HEK293T (cell line): ENCODE measurements at regions not wholly inside any gene's neighbourhood (a gene's known extent, or its start where the extent isn't known, plus 50 kb on each side); places are given as distances from the start of the nearest gene placed in this dataset.

Experiments
- CTCF ChIA-PET: fragments of 350-600 bp; formaldehyde crosslinking; extraction: SDS; loops from one replicate; lab custom pipeline; 2021; ENCODE audit warnings: antibody characterized with exemption, inconsistent platforms; lab: Yijun Ruan, JAX
- POLR2A ChIA-PET: fragments of 350-600 bp; formaldehyde crosslinking; extraction: SDS; loops from one replicate; lab custom pipeline; 2020; ENCODE audit warnings: antibody characterized with exemption, inconsistent platforms; lab: Yijun Ruan, JAX
- DNase-seq: peaks from one replicate; pipeline ENCODE4 v3.0.0; 2012; ENCODE audit warnings: mixed read lengths; ENCODE audit errors: extremely low spot score
- ARNT ChIP-seq: fragments of 450-650 bp; IDR thresholded peaks from 2 replicates; pipeline ENCODE4 v1.6.1; 2017; ENCODE audit warnings: mild to moderate bottlenecking
- BHLHE40 ChIP-seq: fragments of 450-650 bp; IDR thresholded peaks from 2 replicates; pipeline ENCODE4 v1.6.1; 2016; ENCODE audit warnings: mild to moderate bottlenecking, moderate library complexity, borderline replicate concordance
- CTBP1 ChIP-seq: fragments of 450-650 bp; IDR thresholded peaks from 2 replicates; pipeline ENCODE4 v1.6.1; 2016; ENCODE audit warnings: borderline replicate concordance
- ELF4 ChIP-seq: fragments of 450-650 bp; IDR thresholded peaks from 2 replicates; pipeline ENCODE4 v1.6.1; 2017; ENCODE audit warnings: antibody characterized with exemption
- FOXA1 ChIP-seq: fragments of 450-650 bp; IDR thresholded peaks from 2 replicates; pipeline ENCODE4 v1.6.1; 2016; ENCODE audit warnings: mild to moderate bottlenecking
- FOXK2 ChIP-seq: fragments of 450-650 bp; IDR thresholded peaks from 2 replicates; pipeline ENCODE4 v1.6.1; 2016; ENCODE audit warnings: mild to moderate bottlenecking
- FOXM1 ChIP-seq: fragments of 450-650 bp; IDR thresholded peaks from 2 replicates; pipeline ENCODE4 v1.6.1; 2017; ENCODE audit warnings: mild to moderate bottlenecking, borderline replicate concordance
- HDGF ChIP-seq: fragments of 450-650 bp; IDR thresholded peaks from 2 replicates; pipeline ENCODE4 v1.6.1; 2017; ENCODE audit warnings: antibody characterized with exemption, borderline replicate concordance
- L3MBTL2 ChIP-seq: fragments of 450-650 bp; conservative IDR thresholded peaks from 2 replicates; pipeline ENCODE4 v1.6.1; 2016; ENCODE audit warnings: mild to moderate bottlenecking
- LEF1 ChIP-seq: fragments of 450-650 bp; IDR thresholded peaks from 2 replicates; pipeline ENCODE4 v1.6.1; 2017; ENCODE audit warnings: mild to moderate bottlenecking, borderline replicate concordance
- NFRKB ChIP-seq: fragments of 450-650 bp; IDR thresholded peaks from 2 replicates; pipeline ENCODE4 v1.6.1; 2016; ENCODE audit warnings: mild to moderate bottlenecking, moderate library complexity
- SP1 ChIP-seq: fragments of 450-650 bp; IDR thresholded peaks from 2 replicates; pipeline ENCODE4 v1.6.1; 2017
- SUZ12 ChIP-seq: fragments of 450-650 bp; IDR thresholded peaks from 2 replicates; pipeline ENCODE4 v1.6.1; 2016; ENCODE audit warnings: mild to moderate bottlenecking
- TARDBP ChIP-seq: fragments of 450-650 bp; IDR thresholded peaks from 2 replicates; pipeline ENCODE4 v1.6.1; 2016
- ZNF384 ChIP-seq: fragments of 450-650 bp; IDR thresholded peaks from 2 replicates; pipeline ENCODE4 v1.6.1; 2016
- TF ChIP-seq, protein P1 (sequence below): fragments of 450-650 bp; IDR thresholded peaks from 2 replicates; pipeline ENCODE4 v1.6.1; 2016

DNA sequence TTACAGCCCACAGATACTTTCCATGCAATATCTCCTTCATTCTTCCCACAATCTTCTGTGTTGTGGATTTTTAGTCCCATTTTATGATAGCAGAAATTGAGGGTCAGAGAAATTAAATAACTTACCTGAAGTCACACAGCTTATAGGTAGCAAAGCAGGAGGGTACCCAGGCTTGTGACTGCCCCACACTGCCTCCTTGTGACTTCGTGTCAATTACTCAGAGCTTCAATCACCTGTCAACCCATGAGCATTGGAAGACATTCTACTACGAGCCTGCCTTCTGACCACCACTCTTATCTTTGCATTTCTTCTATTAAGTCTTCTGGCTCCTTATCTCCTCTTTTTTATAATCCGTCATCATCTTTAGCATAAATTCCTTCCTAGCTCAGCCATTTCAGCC, 71.6 kb upstream of the NRSN1 start:
- ChIA-PET CTCF (interaction anchor here (0.7 kb wide), 1 partner anchor 43 kb away, joined by 3 read pairs; no protein-coding TSS in a partner anchor), POLR2A (no interaction called here)
- no peak for DNase-seq
- TF ChIP-seq SP1 (no peak), SUZ12 (no peak), L3MBTL2 (no peak), NFRKB (no peak), FOXA1 (no peak), ELF4 (no peak), HDGF (no peak), LEF1 (no peak), CTBP1 (no peak), TARDBP (no peak), FOXM1 (no peak), ZNF384 (no peak), ARNT (no peak), BHLHE40 (no peak)
- TF ChIP-seq, protein P1, sequence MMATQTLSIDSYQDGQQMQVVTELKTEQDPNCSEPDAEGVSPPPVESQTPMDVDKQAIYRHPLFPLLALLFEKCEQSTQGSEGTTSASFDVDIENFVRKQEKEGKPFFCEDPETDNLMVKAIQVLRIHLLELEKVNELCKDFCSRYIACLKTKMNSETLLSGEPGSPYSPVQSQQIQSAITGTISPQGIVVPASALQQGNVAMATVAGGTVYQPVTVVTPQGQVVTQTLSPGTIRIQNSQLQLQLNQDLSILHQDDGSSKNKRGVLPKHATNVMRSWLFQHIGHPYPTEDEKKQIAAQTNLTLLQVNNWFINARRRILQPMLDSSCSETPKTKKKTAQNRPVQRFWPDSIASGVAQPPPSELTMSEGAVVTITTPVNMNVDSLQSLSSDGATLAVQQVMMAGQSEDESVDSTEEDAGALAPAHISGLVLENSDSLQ = no peak

DNA sequence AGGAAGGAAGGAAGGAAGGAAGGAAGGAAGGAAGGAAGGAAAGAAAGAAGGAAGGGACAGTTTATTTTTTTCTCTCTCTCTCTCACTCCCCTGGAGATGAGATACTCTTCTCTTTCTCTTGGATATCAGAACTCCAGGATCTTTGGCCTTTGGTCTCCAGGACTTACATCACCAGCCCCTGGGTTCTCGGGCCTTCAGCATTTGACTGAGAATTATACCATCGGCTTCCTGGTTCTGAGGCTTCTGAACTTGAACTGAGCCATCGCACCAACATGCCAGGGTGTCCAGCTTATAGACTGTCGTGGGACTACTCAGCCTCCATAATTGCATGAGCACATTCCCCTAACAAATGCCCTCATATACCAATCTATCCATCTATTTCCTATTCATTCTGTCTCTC, 69.4 kb upstream of the NRSN1 start:
- no peak for DNase-seq
- CTCF ChIA-PET = no interaction called here
- TF ChIP-seq ZNF384 (no peak), LEF1 (no peak), CTBP1 (no peak), FOXM1 (no peak), ELF4 (no peak), HDGF (no peak), FOXK2 (no peak), ARNT (no peak), NFRKB (no peak), SUZ12 (no peak), L3MBTL2 (no peak), TARDBP (no peak), FOXA1 (no peak), SP1 (no peak)
- POLR2A ChIA-PET = no interaction called here

DNA sequence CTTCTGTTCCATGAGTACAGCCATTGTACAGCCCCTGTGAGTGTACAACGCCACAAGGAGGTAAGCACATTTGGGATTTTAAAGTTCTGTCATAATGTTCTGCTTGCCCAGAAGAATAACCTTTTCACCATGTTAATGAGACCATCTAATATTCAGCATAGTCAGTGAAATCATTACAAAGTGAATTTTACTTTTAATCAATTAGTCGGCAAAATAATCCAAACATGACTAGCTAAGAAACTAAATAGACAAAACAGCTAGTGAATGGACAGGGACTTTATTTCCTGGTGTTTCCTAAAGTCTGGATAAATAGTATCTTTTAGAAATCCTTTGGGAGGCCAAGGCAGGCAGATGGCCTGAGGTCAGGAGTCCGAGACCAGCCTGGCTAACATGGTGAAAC, 69.0 kb upstream of the NRSN1 start:
- DNase-seq = no peak
- ChIA-PET CTCF (no interaction called here), POLR2A (no interaction called here)
- TF ChIP-seq, protein P1 = no peak
- TF ChIP-seq NFRKB (no peak), CTBP1 (no peak), BHLHE40 (no peak), ARNT (no peak), SP1 (no peak), FOXM1 (no peak), TARDBP (no peak), ZNF384 (no peak), LEF1 (no peak), FOXA1 (no peak)

DNA sequence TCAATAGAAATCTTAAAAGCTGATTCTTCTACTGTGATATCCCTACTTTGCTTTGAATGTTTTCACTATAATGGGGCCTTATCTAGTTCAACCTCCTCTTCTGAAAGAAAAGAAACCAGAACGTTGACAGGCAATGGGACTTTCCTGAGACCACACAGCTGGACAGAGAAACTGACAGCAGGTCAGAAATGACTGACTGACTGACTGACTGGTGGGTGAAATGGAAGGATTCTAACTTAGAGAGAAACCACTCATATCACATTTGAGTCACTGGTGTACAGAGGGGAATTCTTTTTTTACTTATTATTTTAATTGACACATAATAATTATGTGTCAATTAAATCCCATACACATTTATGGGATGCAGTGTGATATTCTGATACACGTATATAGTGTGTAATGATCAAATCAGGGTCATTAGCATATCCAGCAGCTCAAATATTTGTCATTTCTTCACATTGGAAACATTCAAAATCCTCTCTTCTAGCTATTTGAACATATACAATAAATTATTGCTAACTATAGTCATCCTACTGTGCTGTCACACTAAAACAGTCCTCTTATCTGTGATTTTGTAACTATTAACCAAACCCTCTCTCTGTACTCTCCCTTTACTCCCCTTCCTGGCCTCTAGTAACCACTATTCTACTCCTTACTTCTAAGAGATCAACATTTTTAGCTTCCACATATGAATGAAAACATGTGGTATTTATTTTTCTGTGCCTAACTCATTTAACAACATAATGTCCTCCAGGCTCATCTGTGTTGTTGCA, 64.8 kb upstream of the NRSN1 start:
- ChIA-PET POLR2A (no interaction called here), CTCF (no interaction called here)
- no peak for DNase-seq
- TF ChIP-seq HDGF = no peak
- TF ChIP-seq, protein P1 = no peak
- no peak for TF ChIP-seq SP1
- no peak for TF ChIP-seq TARDBP
- TF ChIP-seq LEF1 = no peak
- no peak for TF ChIP-seq ARNT
- TF ChIP-seq FOXM1 = no peak
- no peak for TF ChIP-seq BHLHE40
- no peak for TF ChIP-seq FOXK2

DNA sequence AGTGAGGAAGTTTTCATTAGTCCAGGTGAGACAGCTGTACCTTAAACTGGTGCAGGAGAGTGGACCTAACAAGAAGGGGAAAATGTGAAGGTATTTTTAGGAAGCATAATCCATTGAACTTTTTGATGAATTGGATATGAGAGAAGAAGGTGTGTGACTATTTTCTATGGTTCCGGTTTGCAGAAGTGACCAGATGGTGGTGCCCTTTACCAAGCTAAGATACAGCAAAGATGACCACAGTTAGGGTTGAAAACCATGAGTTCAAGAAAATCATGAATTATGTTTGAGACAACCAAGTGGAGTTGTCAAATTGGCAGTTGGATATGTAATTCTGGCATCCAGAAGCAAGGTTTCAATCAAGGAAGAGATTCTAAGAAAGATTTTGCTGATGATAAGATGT, 61.9 kb upstream of the NRSN1 start:
- POLR2A ChIA-PET = no interaction called here
- peak; percentile 7 for DNase-seq
- CTCF ChIA-PET = no interaction called here
- no peak for TF ChIP-seq NFRKB

DNA sequence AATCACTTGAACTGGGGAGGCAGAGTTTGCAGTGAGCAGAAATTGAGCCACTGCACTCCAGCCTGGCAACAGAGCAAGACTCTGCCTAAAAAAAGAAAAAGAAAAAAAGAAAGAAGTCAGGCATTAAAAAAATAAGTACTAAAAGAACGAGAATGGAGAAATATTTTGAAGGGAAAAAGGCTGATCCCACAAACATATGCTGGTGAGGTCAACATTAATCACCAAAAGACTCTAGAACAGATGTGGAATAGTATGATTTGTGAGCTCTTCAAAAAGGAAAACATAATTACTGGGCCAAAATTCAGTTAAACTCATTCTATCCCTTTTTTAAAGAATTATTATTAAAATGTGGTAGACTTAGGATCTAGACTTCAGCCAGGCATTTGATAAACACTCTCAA, 61.2 kb upstream of the NRSN1 start:
- ChIA-PET POLR2A (no interaction called here), CTCF (interaction anchor here (0.6 to 1.0 kb wide), 3 partner anchors 41 to 208 kb away, joined by 3 read pairs; no protein-coding TSS in a partner anchor)
- TF ChIP-seq NFRKB (no peak), LEF1 (no peak), FOXA1 (no peak), SUZ12 (no peak), ARNT (no peak), BHLHE40 (no peak), SP1 (no peak), HDGF (no peak), FOXK2 (no peak), L3MBTL2 (no peak), ZNF384 (no peak), FOXM1 (no peak), TARDBP (no peak), CTBP1 (no peak), ELF4 (no peak)
- TF ChIP-seq, protein P1 = no peak
- no peak for DNase-seq
